IMR-90 (cell line): ENCODE measurements at regions not wholly inside any gene's neighbourhood (a gene's known extent, or its start where the extent isn't known, plus 50 kb on each side); places are given as distances from the start of the nearest gene placed in this dataset.

Experiments
- BHLHE40 ChIP-seq: fragments of 150-350 bp; IDR thresholded peaks from 2 replicates; pipeline ENCODE4 v1.6.1; 2016; ENCODE audit warnings: mild to moderate bottlenecking, low read depth, low read length
- CEBPB ChIP-seq: IDR thresholded peaks from 2 replicates; pipeline ENCODE4 v1.6.1; 2012; ENCODE audit warnings: low read depth, low read length, improper control_type of control experiment
- CHD1 ChIP-seq: IDR thresholded peaks from 2 replicates; pipeline ENCODE4 v1.6.1; 2012; ENCODE audit warnings: low read depth, low read length, improper control_type of control experiment
- CTCF ChIP-seq: conservative IDR thresholded peaks from 2 replicates; pipeline ENCODE4 v1.5.1; 2012; ENCODE audit warnings: mild to moderate bottlenecking, low read depth, low read length, improper control_type of control experiment
- FOS ChIP-seq: fragments of 150-350 bp; IDR thresholded peaks from 2 replicates; pipeline ENCODE4 v1.6.1; 2016; ENCODE audit warnings: low read depth, low read length
- MAFK ChIP-seq: IDR thresholded peaks from 2 replicates; pipeline ENCODE4 v1.6.1; 2012; ENCODE audit warnings: low read depth, low read length, improper control_type of control experiment
- MAZ ChIP-seq: IDR thresholded peaks from 2 replicates; pipeline ENCODE4 v1.6.1; 2012; ENCODE audit warnings: low read depth, mild to moderate bottlenecking, low read length, improper control_type of control experiment, moderate library complexity, borderline replicate concordance
- MXI1 ChIP-seq: IDR thresholded peaks from 2 replicates; pipeline ENCODE4 v1.6.1; 2012; ENCODE audit warnings: low read depth, mild to moderate bottlenecking, low read length, moderate library complexity, borderline replicate concordance
- POLR2A ChIP-seq: IDR thresholded peaks from 2 replicates; pipeline ENCODE4 v1.6.1; 2012; ENCODE audit warnings: mild to moderate bottlenecking, low read depth, low read length
- RAD21 ChIP-seq: IDR thresholded peaks from 2 replicates; pipeline ENCODE4 v1.6.1; 2012; ENCODE audit warnings: low read length, improper control_type of control experiment
- RCOR1 ChIP-seq: IDR thresholded peaks from 2 replicates; pipeline ENCODE4 v1.6.1; 2012; ENCODE audit warnings: mild to moderate bottlenecking, low read length, improper control_type of control experiment; ENCODE audit not compliant: insufficient replicate concordance
- RFX5 ChIP-seq: IDR thresholded peaks from 2 replicates; pipeline ENCODE4 v1.8.0; 2012; ENCODE audit warnings: low read depth, mild to moderate bottlenecking, low read length, moderate library complexity
- SMC3 ChIP-seq: fragments of 150-350 bp; IDR thresholded peaks from 2 replicates; pipeline ENCODE4 v1.6.1; 2016; ENCODE audit warnings: low read depth, mild to moderate bottlenecking, antibody characterized with exemption, low read length, moderate library complexity
- USF2 ChIP-seq: fragments of 150-350 bp; IDR thresholded peaks from 2 replicates; pipeline ENCODE4 v1.6.1; 2017; ENCODE audit warnings: mild to moderate bottlenecking, antibody characterized with exemption, low read length, low read depth

GRCh38 chr3:110492876-110493275 is 578.7 kb upstream of the NECTIN3 start:
- TF ChIP-seq CTCF, result no peak
- no peak for TF ChIP-seq POLR2A
- no peak for TF ChIP-seq CEBPB
- no peak for TF ChIP-seq RCOR1
- TF ChIP-seq MAFK, result no peak
- no peak for TF ChIP-seq RAD21
- TF ChIP-seq RFX5, result no peak
- no peak for TF ChIP-seq FOS
- no peak for TF ChIP-seq MAZ
- no peak for TF ChIP-seq SMC3
- no peak for TF ChIP-seq CHD1
- no peak for TF ChIP-seq BHLHE40
- TF ChIP-seq MXI1, result no peak
- no peak for TF ChIP-seq USF2
